CD8-positive, alpha-beta memory T cell (primary cell): ENCODE measurements at regions not wholly inside any gene's neighbourhood (a gene's known extent, or its start where the extent isn't known, plus 50 kb on each side); places are given as distances from the start of the nearest gene placed in this dataset.

Experiments used
- CTCF ChIA-PET: fragments of 350-600 bp; sonication (Branson Sonifier 250); formaldehyde crosslinking; loops from one replicate; lab custom pipeline; 2021; ENCODE audit warnings: antibody characterized with exemption; lab: Charles Lee
- POLR2A ChIA-PET: fragments of 350-600 bp; sonication (Branson Sonifier 250); formaldehyde crosslinking; loops from one replicate; lab custom pipeline; 2021; ENCODE audit warnings: antibody characterized with exemption; lab: Charles Lee
- DNase-seq, 5 donors: peaks; one replicate each; pipeline versions ENCODE4 v3.0.0 to v3.0.0-alpha.2; 2020 to 2022; ENCODE audit warnings: mixed read lengths in 1 of 5
- H3K27ac ChIP-seq: one replicate; pipeline ENCODE4 v1.7.0; 2013; ENCODE audit warnings: low read depth, mild to moderate bottlenecking, low read length, moderate library complexity
- H3K27me3 ChIP-seq: 2 replicates; pipeline ENCODE4 v1.7.0; 2013; ENCODE audit warnings: low read length, mild to moderate bottlenecking; ENCODE audit not compliant: insufficient read depth, poor library complexity, severe bottlenecking
- H3K36me3 ChIP-seq: 2 replicates; pipeline ENCODE4 v1.7.0; 2013; ENCODE audit warnings: mild to moderate bottlenecking, low read length, moderate library complexity; ENCODE audit not compliant: insufficient read depth
- H3K4me1 ChIP-seq: 2 replicates; pipeline ENCODE4 v1.7.0; 2013; ENCODE audit warnings: mild to moderate bottlenecking, low read length, moderate library complexity; ENCODE audit not compliant: insufficient read depth
- H3K4me3 ChIP-seq: 2 replicates; pipeline ENCODE4 v1.7.0; 2013; ENCODE audit warnings: mild to moderate bottlenecking, low read length
- H3K9me3 ChIP-seq: 2 replicates; pipeline ENCODE4 v1.7.0; 2013; ENCODE audit warnings: mild to moderate bottlenecking, low read length
- H3K27ac Mint-ChIP-seq, 8 donors: one replicate each; pipeline ENCODE4 v1.8.0; 2020 to 2021; ENCODE audit warnings: mixed read lengths in 8 of 8, mild to moderate bottlenecking in 6 of 8, inconsistent platforms in 3 of 8, moderate library complexity in 3 of 8
- H3K27me3 Mint-ChIP-seq, 2 donors: one replicate each; pipeline ENCODE4 v1.8.0; 2020 to 2021; ENCODE audit warnings: mixed read lengths in 2 of 2, mild to moderate bottlenecking in 1 of 2, moderate library complexity in 1 of 2
- H3K36me3 Mint-ChIP-seq, 3 donors: one replicate each; pipeline ENCODE4 v1.8.0; 2020 to 2021; ENCODE audit warnings: mixed read lengths in 3 of 3, inconsistent platforms in 1 of 3, mild to moderate bottlenecking in 1 of 3
- H3K4me1 Mint-ChIP-seq, 3 donors: one replicate each; pipeline ENCODE4 v1.8.0; 2020 to 2021; ENCODE audit warnings: mixed read lengths in 3 of 3, inconsistent platforms in 1 of 3, mild to moderate bottlenecking in 1 of 3
- H3K4me3 Mint-ChIP-seq, 7 donors: one replicate each; pipeline ENCODE4 v1.8.0; 2020 to 2021; ENCODE audit warnings: mixed read lengths in 7 of 7, mild to moderate bottlenecking in 6 of 7, moderate library complexity in 4 of 7, inconsistent platforms in 2 of 7
- H3K9me3 Mint-ChIP-seq, 5 donors: one replicate each; pipeline ENCODE4 v1.8.0; 2020 to 2022; ENCODE audit warnings: mixed read lengths in 5 of 5, mild to moderate bottlenecking in 3 of 5, moderate library complexity in 2 of 5, inconsistent platforms in 1 of 5

DNA sequence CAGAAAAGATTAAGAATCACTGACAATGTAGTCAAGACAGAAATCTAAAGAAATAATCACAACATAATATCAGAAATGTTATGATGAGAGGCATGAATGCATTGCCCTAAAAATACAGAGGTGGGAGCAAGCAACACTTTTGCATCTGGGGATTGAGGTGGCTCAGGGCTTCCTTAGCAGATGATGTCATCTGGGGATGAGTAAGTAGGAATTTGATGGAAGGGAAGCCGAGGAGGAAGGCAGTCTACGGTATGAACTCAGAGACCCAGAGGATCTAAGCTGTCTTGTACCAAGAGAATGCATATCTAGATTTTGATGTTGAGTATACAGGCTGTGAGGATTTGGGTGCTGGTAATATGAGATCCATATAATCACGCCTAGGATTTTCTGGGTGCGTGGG, 193.0 kb upstream of the SNX19 start:
- no peak overlapping the region for H3K27ac Mint-ChIP-seq
- POLR2A ChIA-PET: no interaction called here

DNA sequence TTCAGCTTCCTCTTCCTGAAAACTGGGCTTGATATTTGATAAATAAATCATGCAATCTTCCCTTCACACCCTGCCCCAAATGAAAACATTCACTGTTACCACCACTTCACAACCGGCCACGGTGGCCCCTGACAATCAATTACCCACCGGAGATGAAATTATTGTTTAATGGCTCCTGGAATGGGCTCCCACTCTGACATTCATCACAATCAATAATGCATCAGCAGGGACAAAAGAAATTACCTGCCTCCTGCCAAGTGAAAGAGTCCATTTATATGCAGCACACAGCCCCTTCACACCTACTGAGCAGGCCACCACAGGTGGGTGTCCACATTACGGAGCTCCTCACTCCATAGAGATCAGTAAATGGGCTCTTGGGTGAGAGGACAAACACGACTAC, 193.5 kb upstream of the SNX19 start:
- Mint-ChIP-seq H3K4me3 (no peak overlapping the region), H3K27me3 (peaks cover 0 to 4% of the 10 kb centered on the region in 2 donors), H3K27ac (no peak overlapping the region), H3K9me3 (peaks cover 0 to 6% (median 0%) of the 10 kb centered on the region in 5 donors), H3K36me3 (no peaks in the 10 kb centered on the region), H3K4me1 (no peaks in the 10 kb centered on the region)
- no peaks in the 10 kb centered on the region for H3K4me1 ChIP-seq
- no peak overlapping the region for H3K4me3 ChIP-seq
- H3K27ac ChIP-seq: no peak overlapping the region
- no peaks in the 10 kb centered on the region for H3K27me3 ChIP-seq
- CTCF ChIA-PET: no interaction called here
- H3K36me3 ChIP-seq: no peaks in the 10 kb centered on the region
- H3K9me3 ChIP-seq: no peaks in the 10 kb centered on the region
- no peak for DNase-seq
- POLR2A ChIA-PET: no interaction called here

More for the DNA sequence above, 193.0 kb upstream of the SNX19 start:
- Histone ChIP-seq H3K4me3 (no peak overlapping the region), H3K9me3 (no peaks in the 10 kb centered on the region), H3K4me1 (no peaks in the 10 kb centered on the region), H3K27me3 (no peaks in the 10 kb centered on the region), H3K36me3 (no peaks in the 10 kb centered on the region), H3K27ac (no peak overlapping the region)
- CTCF ChIA-PET: no interaction called here
- H3K27me3 Mint-ChIP-seq: peaks cover 0 to 4% of the 10 kb centered on the region in 2 donors
- H3K9me3 Mint-ChIP-seq: peaks cover 0 to 6% (median 0%) of the 10 kb centered on the region in 5 donors
- H3K4me3 Mint-ChIP-seq: no peak overlapping the region
- DNase-seq: no peak
- H3K4me1 Mint-ChIP-seq: no peaks in the 10 kb centered on the region
- H3K36me3 Mint-ChIP-seq: no peaks in the 10 kb centered on the region

DNA sequence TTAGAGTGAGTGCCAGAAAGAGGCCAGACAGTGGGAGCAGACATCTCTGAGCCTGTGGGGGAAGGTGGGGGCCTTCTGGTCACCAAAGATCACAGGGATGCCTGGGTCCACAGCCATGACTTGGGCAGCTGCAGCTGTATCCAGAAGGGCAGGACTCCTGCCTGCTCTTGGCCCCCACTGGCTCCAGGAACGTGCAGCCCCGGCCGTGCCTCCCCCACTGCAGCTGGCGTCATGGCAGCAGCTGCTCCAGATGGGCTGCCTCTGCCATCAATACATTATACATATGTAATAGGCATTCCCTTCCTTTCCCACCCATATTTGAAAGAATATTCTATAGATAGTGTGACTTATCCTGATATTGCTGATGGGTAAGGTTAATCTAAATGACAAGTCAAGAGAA, 195.5 kb upstream of the SNX19 start:
- peaks cover 0 to 6% (median under 1%) of the 10 kb centered on the region in 5 donors for H3K9me3 Mint-ChIP-seq
- no peak overlapping the region for H3K4me3 ChIP-seq
- H3K4me1 ChIP-seq: no peaks in the 10 kb centered on the region
- no peak overlapping the region for H3K27ac Mint-ChIP-seq
- no peak for DNase-seq
- no peaks in the 10 kb centered on the region for H3K4me1 Mint-ChIP-seq
- no peaks in the 10 kb centered on the region for H3K36me3 Mint-ChIP-seq
- no peaks in the 10 kb centered on the region for H3K27me3 ChIP-seq
- no peaks in the 10 kb centered on the region for H3K9me3 ChIP-seq
- no peak overlapping the region for H3K27ac ChIP-seq
- CTCF ChIA-PET: no interaction called here
- H3K27me3 Mint-ChIP-seq: no peaks in the 10 kb centered on the region
- POLR2A ChIA-PET: no interaction called here
- no peaks in the 10 kb centered on the region for H3K36me3 ChIP-seq
- no peak overlapping the region for H3K4me3 Mint-ChIP-seq

DNA sequence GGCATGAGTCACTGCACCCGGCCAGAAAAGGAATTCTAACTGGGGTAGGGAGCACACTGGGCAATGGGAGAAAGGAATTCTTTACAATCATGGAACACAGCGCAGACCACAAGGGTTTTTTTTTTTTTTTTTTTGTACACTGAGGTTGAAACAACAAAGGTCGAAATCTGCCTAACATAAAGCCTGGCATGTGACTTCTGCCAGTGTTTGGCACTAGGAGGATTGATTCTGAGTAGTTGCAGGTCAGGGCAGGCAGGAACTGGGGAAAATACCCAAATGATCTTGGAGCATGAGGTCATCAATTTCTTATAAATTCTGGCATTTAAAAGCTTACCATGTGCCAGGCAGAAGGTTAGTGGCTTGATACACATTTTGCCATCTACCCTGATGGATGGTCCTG, 202.0 kb upstream of the SNX19 start:
- H3K27me3 Mint-ChIP-seq: no peaks in the 10 kb centered on the region

DNA sequence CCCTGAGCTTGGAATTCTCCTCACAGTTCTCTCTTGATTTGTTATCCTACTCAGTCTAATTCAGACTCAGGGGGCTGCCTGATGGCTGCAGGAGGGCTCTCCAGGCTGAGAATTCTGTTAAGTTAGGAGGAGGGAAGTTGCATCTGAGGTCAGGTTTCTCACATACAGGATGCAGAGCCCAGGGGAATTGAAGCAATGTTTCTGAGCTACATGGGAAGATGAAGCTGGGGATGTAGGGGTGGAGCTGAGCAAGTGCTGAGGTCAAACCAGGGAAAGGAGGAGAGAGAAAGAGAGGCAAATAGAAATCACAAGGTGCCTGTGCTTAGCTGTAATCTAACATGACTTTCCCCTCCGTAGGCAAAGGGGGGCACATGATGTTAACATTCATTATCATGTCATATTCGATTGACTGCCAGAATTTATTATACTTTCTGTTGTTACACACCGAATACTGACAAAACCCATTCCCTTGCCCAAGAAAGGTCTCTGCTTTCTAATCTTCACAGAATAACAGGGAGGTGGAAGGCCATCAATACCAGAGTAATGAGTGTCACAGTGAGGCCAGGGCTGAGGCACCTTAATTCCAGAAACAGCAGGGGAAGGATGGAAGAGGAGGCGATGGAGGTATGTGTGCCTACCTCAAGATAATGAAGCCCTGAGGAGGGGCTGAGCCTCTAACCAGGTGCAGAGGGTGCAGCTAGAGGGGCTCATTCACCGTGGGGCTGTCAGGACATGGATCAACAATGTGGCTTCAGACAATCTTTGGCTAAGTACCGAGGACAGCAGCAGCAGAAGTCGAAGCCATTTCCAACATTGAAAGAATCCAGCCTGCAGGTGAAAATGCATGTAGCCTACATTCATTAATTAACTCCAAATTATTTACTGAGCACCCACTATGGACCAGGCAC, 205.4 kb upstream of the SNX19 start:
- Histone ChIP-seq H3K9me3 (no peaks in the 10 kb centered on the region), H3K36me3 (no peaks in the 10 kb centered on the region), H3K27me3 (no peaks in the 10 kb centered on the region), H3K27ac (no peak overlapping the region), H3K4me3 (no peak overlapping the region), H3K4me1 (no peaks in the 10 kb centered on the region)
- H3K4me3 Mint-ChIP-seq: no peak overlapping the region
- H3K27ac Mint-ChIP-seq: no peak overlapping the region
- DNase-seq: no peak
- ChIA-PET CTCF (no interaction called here), POLR2A (no interaction called here)
- peaks cover 0 to 2% (median 0%) of the 10 kb centered on the region in 3 donors for H3K36me3 Mint-ChIP-seq
- H3K4me1 Mint-ChIP-seq: no peaks in the 10 kb centered on the region
- peaks cover 3 to 12% (median 9%) of the 10 kb centered on the region in 5 donors for H3K9me3 Mint-ChIP-seq
- H3K27me3 Mint-ChIP-seq: peaks cover 0 to 3% of the 10 kb centered on the region in 2 donors

More for the DNA sequence above, 202.0 kb upstream of the SNX19 start:
- Mint-ChIP-seq H3K4me3 (no peak overlapping the region), H3K36me3 (peaks cover 0 to 2% (median 0%) of the 10 kb centered on the region in 3 donors), H3K9me3 (peaks cover 0 to 5% (median 2%) of the 10 kb centered on the region in 5 donors), H3K4me1 (no peaks in the 10 kb centered on the region), H3K27ac (no peak overlapping the region)
- Histone ChIP-seq H3K27ac (no peak overlapping the region), H3K4me3 (no peak overlapping the region), H3K36me3 (no peaks in the 10 kb centered on the region), H3K4me1 (no peaks in the 10 kb centered on the region), H3K9me3 (no peaks in the 10 kb centered on the region), H3K27me3 (no peaks in the 10 kb centered on the region)
- no peak for DNase-seq
- CTCF ChIA-PET: no interaction called here
- POLR2A ChIA-PET: no interaction called here

DNA sequence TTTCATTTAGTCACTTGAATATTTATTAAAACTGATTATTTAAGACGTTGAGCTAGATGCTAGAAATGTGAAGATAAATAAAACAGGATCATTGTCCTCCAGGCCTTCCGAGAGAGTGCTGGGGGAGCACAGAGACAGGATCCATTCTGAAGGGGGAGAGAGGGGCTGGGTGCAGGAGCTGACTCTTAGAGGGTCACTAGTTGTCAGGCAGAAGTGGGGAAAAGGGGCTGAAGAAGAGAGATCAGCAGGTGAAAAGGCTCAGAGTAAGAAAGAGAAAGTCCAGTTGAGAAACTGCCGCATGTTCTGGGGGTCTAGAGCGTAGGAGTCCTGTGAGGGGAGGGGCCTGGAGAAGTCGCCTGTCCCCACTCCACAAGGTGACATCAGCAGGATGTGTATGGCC, 206.2 kb upstream of the SNX19 start:
- ChIA-PET POLR2A (no interaction called here), CTCF (no interaction called here)
- no peaks in the 10 kb centered on the region for H3K4me1 Mint-ChIP-seq

DNA sequence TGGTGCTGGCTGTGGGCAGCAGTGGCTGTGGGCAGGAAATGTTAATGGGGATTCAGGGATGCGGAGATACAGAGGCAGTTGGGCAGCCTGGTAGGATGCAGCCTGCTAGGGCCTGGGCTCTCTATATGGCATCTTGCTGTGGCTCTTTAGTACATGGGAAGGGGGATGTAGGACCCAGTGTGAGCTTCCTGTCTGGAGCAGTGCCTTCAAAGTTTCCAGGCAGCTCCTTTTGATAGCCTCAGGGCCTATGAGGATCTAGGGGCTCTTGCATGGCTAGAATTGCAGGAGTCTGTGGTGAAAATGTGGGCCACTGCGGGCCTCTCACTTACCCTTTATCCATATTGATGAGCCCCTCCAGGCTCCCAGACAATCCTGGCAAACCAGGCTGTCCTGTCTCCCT, 213.2 kb upstream of the SNX19 start:
- ChIA-PET CTCF (no interaction called here), POLR2A (no interaction called here)
- H3K36me3 ChIP-seq: no peaks in the 10 kb centered on the region
- H3K9me3 ChIP-seq: peaks cover 9% of the 10 kb centered on the region
- Mint-ChIP-seq H3K27ac (no peak overlapping the region), H3K36me3 (no peaks in the 10 kb centered on the region), H3K9me3 (peaks cover 16 to 28% (median 23%) of the 10 kb centered on the region in 5 donors), H3K4me3 (no peak overlapping the region), H3K27me3 (peaks cover 0 to 5% of the 10 kb centered on the region in 2 donors), H3K4me1 (no peaks in the 10 kb centered on the region)
- H3K27me3 ChIP-seq: no peaks in the 10 kb centered on the region
- no peak for DNase-seq
- no peaks in the 10 kb centered on the region for H3K4me1 ChIP-seq
- H3K27ac ChIP-seq: no peak overlapping the region
- H3K4me3 ChIP-seq: no peak overlapping the region

More for the DNA sequence above, 206.2 kb upstream of the SNX19 start:
- no peaks in the 10 kb centered on the region for H3K36me3 ChIP-seq
- no peak for DNase-seq
- Mint-ChIP-seq H3K27me3 (peaks cover 0 to 3% of the 10 kb centered on the region in 2 donors), H3K9me3 (peaks cover 8 to 18% (median 14%) of the 10 kb centered on the region in 5 donors), H3K4me3 (no peak overlapping the region), H3K36me3 (peaks cover 0 to 2% (median 0%) of the 10 kb centered on the region in 3 donors), H3K27ac (no peak overlapping the region)
- H3K27ac ChIP-seq: no peak overlapping the region
- H3K4me3 ChIP-seq: no peak overlapping the region
- no peaks in the 10 kb centered on the region for H3K9me3 ChIP-seq
- H3K27me3 ChIP-seq: no peaks in the 10 kb centered on the region
- H3K4me1 ChIP-seq: no peaks in the 10 kb centered on the region

DNA sequence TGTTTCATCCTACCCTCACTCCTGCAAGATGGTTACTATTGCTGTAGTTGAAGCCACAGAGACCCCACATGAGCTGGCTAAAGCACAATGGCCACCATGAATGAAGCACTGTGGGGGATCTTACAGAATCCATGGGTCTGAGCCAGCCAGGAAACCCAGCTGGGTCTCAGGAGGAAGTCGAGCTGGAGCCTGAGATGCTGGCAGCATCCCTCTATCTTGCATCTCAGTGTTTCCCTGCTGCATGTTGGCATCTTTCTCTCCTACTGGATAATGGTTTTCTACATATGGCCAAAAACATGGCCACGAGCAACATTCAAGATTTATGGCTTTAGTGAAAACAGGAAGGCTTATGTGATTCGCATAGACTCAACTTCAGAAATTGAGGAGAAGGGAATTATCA, 219.3 kb upstream of the SNX19 start:
- Mint-ChIP-seq H3K27me3 (peaks cover 0 to 2% of the 10 kb centered on the region in 2 donors), H3K4me3 (no peak overlapping the region), H3K4me1 (no peaks in the 10 kb centered on the region), H3K9me3 (peaks cover 0 to 5% (median 3%) of the 10 kb centered on the region in 5 donors), H3K27ac (no peak overlapping the region), H3K36me3 (no peaks in the 10 kb centered on the region)
- DNase-seq: no peak
- Histone ChIP-seq H3K27ac (no peak overlapping the region), H3K36me3 (no peaks in the 10 kb centered on the region), H3K4me3 (no peak overlapping the region), H3K9me3 (no peaks in the 10 kb centered on the region), H3K27me3 (no peaks in the 10 kb centered on the region), H3K4me1 (no peaks in the 10 kb centered on the region)
- POLR2A ChIA-PET: no interaction called here
- CTCF ChIA-PET: no interaction called here
